HL-60 (cell line): ENCODE measurements at regions not wholly inside any gene's neighbourhood (a gene's known extent, or its start where the extent isn't known, plus 50 kb on each side); places are given as distances from the start of the nearest gene placed in this dataset.

Experiments
- TF ChIP-seq, protein P1 (sequence below): IDR thresholded peaks from 2 replicates; pipeline ENCODE4 v1.6.1; 2012; ENCODE audit warnings: low read depth; ENCODE audit not compliant: insufficient replicate concordance
- TF ChIP-seq, protein P2 (sequence below): IDR thresholded peaks from one replicate; pipeline ENCODE4 v1.5.1; 2011; ENCODE audit warnings: low read length, control low read depth, inconsistent platforms; ENCODE audit not compliant: insufficient read depth

DNA sequence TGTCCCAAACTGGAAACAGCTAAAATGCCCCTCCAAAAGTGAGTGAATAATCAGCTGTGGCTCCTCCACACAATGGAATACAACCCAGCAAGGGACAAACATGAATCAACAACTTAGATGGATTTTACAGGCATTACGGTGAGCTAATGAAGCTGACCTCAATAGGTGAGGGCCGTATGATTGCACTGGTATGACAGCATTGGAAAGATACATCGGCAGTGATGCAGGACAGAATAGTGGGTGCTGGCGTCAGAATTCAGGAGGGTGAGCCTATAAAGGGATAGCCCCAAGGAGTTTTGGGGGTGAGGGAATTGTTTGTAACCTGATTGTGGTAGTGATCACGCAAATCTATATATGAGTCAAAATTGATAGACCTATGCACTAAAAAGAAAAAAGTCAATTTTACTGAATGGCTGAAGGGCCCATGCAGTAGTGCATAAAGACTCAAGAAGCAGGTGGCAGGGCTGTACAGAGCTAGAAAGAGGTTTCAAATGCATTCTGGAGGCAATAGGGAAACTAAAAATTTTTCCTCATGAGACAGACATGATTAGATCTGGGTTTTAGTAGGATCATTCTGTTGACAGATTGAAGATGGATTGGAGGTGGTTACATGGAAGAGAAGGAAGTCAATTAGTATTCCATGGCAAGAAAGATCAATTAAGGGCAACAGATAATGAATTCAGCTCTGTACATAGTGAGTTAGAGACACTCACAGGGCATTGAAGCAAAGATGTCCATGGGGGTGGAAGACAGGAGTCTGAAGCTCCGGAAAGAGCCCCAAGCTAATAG is 90.8 kb downstream of the IRS2 start:
- TF ChIP-seq, protein P1, sequence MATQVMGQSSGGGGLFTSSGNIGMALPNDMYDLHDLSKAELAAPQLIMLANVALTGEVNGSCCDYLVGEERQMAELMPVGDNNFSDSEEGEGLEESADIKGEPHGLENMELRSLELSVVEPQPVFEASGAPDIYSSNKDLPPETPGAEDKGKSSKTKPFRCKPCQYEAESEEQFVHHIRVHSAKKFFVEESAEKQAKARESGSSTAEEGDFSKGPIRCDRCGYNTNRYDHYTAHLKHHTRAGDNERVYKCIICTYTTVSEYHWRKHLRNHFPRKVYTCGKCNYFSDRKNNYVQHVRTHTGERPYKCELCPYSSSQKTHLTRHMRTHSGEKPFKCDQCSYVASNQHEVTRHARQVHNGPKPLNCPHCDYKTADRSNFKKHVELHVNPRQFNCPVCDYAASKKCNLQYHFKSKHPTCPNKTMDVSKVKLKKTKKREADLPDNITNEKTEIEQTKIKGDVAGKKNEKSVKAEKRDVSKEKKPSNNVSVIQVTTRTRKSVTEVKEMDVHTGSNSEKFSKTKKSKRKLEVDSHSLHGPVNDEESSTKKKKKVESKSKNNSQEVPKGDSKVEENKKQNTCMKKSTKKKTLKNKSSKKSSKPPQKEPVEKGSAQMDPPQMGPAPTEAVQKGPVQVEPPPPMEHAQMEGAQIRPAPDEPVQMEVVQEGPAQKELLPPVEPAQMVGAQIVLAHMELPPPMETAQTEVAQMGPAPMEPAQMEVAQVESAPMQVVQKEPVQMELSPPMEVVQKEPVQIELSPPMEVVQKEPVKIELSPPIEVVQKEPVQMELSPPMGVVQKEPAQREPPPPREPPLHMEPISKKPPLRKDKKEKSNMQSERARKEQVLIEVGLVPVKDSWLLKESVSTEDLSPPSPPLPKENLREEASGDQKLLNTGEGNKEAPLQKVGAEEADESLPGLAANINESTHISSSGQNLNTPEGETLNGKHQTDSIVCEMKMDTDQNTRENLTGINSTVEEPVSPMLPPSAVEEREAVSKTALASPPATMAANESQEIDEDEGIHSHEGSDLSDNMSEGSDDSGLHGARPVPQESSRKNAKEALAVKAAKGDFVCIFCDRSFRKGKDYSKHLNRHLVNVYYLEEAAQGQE, result no peak
- TF ChIP-seq, protein P2, sequence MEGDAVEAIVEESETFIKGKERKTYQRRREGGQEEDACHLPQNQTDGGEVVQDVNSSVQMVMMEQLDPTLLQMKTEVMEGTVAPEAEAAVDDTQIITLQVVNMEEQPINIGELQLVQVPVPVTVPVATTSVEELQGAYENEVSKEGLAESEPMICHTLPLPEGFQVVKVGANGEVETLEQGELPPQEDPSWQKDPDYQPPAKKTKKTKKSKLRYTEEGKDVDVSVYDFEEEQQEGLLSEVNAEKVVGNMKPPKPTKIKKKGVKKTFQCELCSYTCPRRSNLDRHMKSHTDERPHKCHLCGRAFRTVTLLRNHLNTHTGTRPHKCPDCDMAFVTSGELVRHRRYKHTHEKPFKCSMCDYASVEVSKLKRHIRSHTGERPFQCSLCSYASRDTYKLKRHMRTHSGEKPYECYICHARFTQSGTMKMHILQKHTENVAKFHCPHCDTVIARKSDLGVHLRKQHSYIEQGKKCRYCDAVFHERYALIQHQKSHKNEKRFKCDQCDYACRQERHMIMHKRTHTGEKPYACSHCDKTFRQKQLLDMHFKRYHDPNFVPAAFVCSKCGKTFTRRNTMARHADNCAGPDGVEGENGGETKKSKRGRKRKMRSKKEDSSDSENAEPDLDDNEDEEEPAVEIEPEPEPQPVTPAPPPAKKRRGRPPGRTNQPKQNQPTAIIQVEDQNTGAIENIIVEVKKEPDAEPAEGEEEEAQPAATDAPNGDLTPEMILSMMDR, result no peak
